ENCODE measurements at regions not wholly inside any gene's neighbourhood (a gene's known extent, or its start where the extent isn't known, plus 50 kb on each side); places are given as distances from the start of the nearest gene placed in this dataset.
A peak's percentile ranks its signal among the peaks of the same experiment; 100 is the strongest.

DNA sequence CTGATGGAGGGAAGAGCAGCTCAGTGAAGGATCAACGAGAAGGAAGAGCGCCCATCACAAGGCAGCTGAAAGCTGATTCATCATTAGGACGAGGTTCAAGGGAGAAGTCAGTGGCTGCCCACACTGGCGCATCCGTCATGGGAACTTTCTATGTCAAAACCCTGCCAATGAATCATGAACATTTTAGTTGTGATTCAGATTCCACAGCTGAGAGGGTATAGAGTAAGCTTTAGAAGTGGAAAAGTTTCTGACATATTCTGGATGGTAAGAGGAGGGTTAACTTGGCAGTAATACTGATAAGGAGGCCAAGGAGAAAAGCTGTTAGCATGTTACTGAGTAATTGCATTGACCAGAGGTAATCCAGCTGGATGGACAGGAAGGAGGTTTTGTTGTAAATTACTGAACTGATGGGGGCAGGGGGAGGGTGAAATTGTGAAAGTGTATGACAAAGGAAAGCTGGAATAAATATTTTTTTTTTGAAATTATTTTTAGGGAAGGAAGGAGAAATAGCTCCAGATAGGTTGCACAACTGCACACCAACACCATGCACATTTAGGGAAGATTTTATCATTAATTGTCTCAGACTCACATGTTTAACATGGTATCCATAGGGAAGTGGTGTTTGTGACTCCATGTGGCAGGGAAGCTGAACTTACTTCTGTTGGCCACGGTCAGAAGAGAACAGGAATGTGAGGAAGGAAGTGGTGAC lies 78.3 kb upstream of the NRP1 start:
- peak overlapping the region in 1 of 3 experiments; percentile 2 for H3K4me3 ChIP-seq (replicated peaks in 1 of 3; ENCODE audit: low read depth in 2 of 3, low read length in 3 of 3)
- H3K4me2 ChIP-seq (replicated peaks; ENCODE audit: extremely low read depth, low read length, poor library complexity, severe bottlenecking), result peak overlapping the region; percentile 6
- intact Hi-C loops (cut with micrococcal nuclease), result no loop called here
- peak overlapping the region in 5 of 7 donors; percentile 45 to 87 (median 76) for H3K27ac Mint-ChIP-seq
- peaks cover 0 to 2% (median 0%) of the 10 kb centered on the region in 7 donors for H3K9me3 Mint-ChIP-seq
- WGBS (ENCODE audit: insufficient coverage), result 4% methylated on average over 4 of the region's 6 CpGs
- peaks cover 11% of the 10 kb centered on the region for H3K4me1 Mint-ChIP-seq
- TF ChIP-seq CTCF (IDR thresholded peaks at IDR 0.05), result no peak
- H4K20me1 ChIP-seq (ENCODE audit: insufficient read depth, low read length), result no peaks in the 10 kb centered on the region
- no peak overlapping the region for H2AFZ ChIP-seq (ENCODE audit: insufficient read depth, low read depth, low read length, poor library complexity, severe bottlenecking)
- H3K27me3 Mint-ChIP-seq (ENCODE audit: low read depth in 3 of 3), result peaks cover 5 to 17% (median 16%) of the 10 kb centered on the region in 3 donors
- H3K4me1 ChIP-seq (ENCODE audit: control insufficient read depth in 1 of 2, insufficient read depth in 2 of 2, low read length in 2 of 2), result peaks cover 14 to 19% of the 10 kb centered on the region in 2 donors
- peak overlapping the region in 1 of 2 donors; percentile 72 for H3K4me3 Mint-ChIP-seq
- no peaks in the 10 kb centered on the region for H3K36me3 Mint-ChIP-seq
- peaks cover 0 to under 1% of the 10 kb centered on the region in 2 donors for H3K27me3 ChIP-seq (ENCODE audit: control insufficient read depth in 2 of 2, insufficient read depth in 2 of 2, low read length in 2 of 2)
- H3K9me3 ChIP-seq (replicated peaks in 1 of 2; ENCODE audit: control insufficient read depth in 1 of 2, insufficient read depth in 1 of 2, low read length in 2 of 2), result no peaks in the 10 kb centered on the region
- H3K27ac ChIP-seq (ENCODE audit: low read depth in 1 of 2, low read length in 2 of 2), result peak overlapping the region in 1 of 2 donors; percentile 8
- H3K36me3 ChIP-seq (replicated peaks in 1 of 2; ENCODE audit: control insufficient read depth in 1 of 2, insufficient read depth in 2 of 2, low read length in 2 of 2), result no peaks in the 10 kb centered on the region
- DNase-seq, result peak; percentile 54 to 94 (median 84)
- H3K79me2 ChIP-seq (ENCODE audit: insufficient read depth, low read length), result no peaks in the 10 kb centered on the region
- H3K9ac ChIP-seq (ENCODE audit: insufficient read depth, low read length, poor library complexity, severe bottlenecking), result no peak overlapping the region

DNA sequence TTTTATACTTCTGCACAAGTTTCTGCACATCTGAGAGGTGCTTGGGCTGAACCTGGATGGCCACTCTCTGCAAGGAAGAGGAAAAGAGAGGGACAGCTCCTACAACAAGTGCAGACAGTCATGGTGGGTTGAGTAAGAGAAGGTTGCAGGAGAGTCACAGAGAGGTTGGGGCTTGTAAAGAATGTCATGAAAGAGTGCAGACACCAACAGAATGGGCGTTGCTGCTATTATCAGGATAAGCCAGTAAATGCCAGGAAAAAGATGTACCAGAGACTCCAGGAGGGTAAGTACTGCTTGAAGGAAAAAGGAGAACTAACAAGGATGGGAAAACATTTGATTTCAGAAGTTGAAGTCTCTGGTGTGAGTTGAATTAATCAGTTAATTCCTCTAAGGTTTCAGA lies 77.8 kb upstream of the NRP1 start:
- TF ChIP-seq CTCF (IDR thresholded peaks at IDR 0.05), result no peak
- Mint-ChIP-seq H3K4me3 (peak overlapping the region in 1 of 2 donors; percentile 72), H3K27me3 (ENCODE audit: low read depth in 3 of 3) (peaks cover 9 to 19% (median 15%) of the 10 kb centered on the region in 3 donors), H3K9me3 (peaks cover 0 to 3% (median 0%) of the 10 kb centered on the region in 7 donors), H3K27ac (peak overlapping the region in 4 of 7 donors; percentile 9 to 87 (median 66)), H3K4me1 (peaks cover 11% of the 10 kb centered on the region), H3K36me3 (no peaks in the 10 kb centered on the region)
- Histone ChIP-seq H3K4me1 (ENCODE audit: control insufficient read depth in 1 of 2, insufficient read depth in 2 of 2, low read length in 2 of 2) (peaks cover 14 to 19% of the 10 kb centered on the region in 2 donors), H3K9ac (ENCODE audit: insufficient read depth, low read length, poor library complexity, severe bottlenecking) (no peak overlapping the region), H3K27ac (ENCODE audit: low read depth in 1 of 2, low read length in 2 of 2) (no peak overlapping the region), H3K36me3 (replicated peaks in 1 of 2; ENCODE audit: control insufficient read depth in 1 of 2, insufficient read depth in 2 of 2, low read length in 2 of 2) (no peaks in the 10 kb centered on the region), H4K20me1 (ENCODE audit: insufficient read depth, low read length) (no peaks in the 10 kb centered on the region), H3K27me3 (ENCODE audit: control insufficient read depth in 2 of 2, insufficient read depth in 2 of 2, low read length in 2 of 2) (peaks cover 0 to 2% of the 10 kb centered on the region in 2 donors), H3K4me2 (replicated peaks; ENCODE audit: extremely low read depth, low read length, poor library complexity, severe bottlenecking) (no peak overlapping the region), H3K9me3 (replicated peaks in 1 of 2; ENCODE audit: control insufficient read depth in 1 of 2, insufficient read depth in 1 of 2, low read length in 2 of 2) (no peaks in the 10 kb centered on the region), H2AFZ (ENCODE audit: insufficient read depth, low read depth, low read length, poor library complexity, severe bottlenecking) (no peak overlapping the region), H3K4me3 (replicated peaks in 1 of 3; ENCODE audit: low read depth in 2 of 3, low read length in 3 of 3) (no peak overlapping the region), H3K79me2 (ENCODE audit: insufficient read depth, low read length) (no peaks in the 10 kb centered on the region)
- intact Hi-C loops (cut with micrococcal nuclease), result no loop called here
- DNase-seq, result peak in 2 of 3 donors; percentile 1 to 36
- 85% methylated on average over 1 of the region's 1 CpG for WGBS (ENCODE audit: insufficient coverage)

All from CD14-positive monocyte (primary cell).